ENCODE measurements at regions not wholly inside any gene's neighbourhood (a gene's known extent, or its start where the extent isn't known, plus 50 kb on each side); places are given as distances from the start of the nearest gene placed in this dataset.

DNA sequence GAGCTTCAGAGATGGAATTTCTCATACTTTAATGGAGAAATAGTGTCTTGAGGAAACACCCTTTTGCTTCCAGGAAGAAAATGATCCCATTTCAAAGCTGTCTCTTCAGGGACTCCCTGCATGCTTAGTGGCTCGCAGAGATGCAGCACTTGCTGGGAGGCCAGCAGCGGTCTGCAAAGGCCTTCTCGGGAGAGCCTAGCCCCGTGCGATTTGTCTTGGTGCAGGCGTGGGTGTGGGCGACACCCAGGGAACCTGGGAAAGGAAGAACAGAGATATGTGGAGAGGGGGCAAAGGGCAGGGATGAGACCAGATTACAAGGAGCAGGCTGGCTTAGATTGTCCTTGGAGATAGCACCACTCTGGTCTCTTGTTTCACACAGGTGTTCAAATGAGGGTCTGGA lies 352.3 kb upstream of the PODXL start:
- no peak for ATAC-seq
- CTCF ChIA-PET: interaction anchor here (0.6 to 2.2 kb wide), 6 partner anchors 12 to 219 kb away, joined by 3 to 14 read pairs (median 3); no protein-coding TSS in a partner anchor
- no peak overlapping the region for H3K27ac ChIP-seq

More for the DNA sequence above, 352.3 kb upstream of the PODXL start:
- no peak for DNase-seq (ENCODE audit: low read depth in 1 of 2, low spot score in 1 of 2)
- POLR2A ChIA-PET: no interaction called here
- no peak overlapping the region for H3K4me3 ChIP-seq
- no peaks in the 10 kb centered on the region; the same call in 2 of the 3 replicates for H3K9me3 ChIP-seq
- H3K4me1 ChIP-seq: no peaks in the 10 kb centered on the region
- H3K4me2 ChIP-seq: no peak overlapping the region
- FAIRE-seq: no peak
- 85% methylated on average over 7 of the region's 7 CpGs for WGBS (ENCODE audit: missing lambda C conversion rate)
- TF ChIP-seq PHF8 (IDR thresholded peaks at IDR 0.05; ENCODE audit: borderline replicate concordance, low read depth): no peak
- TF ChIP-seq, protein P1, sequence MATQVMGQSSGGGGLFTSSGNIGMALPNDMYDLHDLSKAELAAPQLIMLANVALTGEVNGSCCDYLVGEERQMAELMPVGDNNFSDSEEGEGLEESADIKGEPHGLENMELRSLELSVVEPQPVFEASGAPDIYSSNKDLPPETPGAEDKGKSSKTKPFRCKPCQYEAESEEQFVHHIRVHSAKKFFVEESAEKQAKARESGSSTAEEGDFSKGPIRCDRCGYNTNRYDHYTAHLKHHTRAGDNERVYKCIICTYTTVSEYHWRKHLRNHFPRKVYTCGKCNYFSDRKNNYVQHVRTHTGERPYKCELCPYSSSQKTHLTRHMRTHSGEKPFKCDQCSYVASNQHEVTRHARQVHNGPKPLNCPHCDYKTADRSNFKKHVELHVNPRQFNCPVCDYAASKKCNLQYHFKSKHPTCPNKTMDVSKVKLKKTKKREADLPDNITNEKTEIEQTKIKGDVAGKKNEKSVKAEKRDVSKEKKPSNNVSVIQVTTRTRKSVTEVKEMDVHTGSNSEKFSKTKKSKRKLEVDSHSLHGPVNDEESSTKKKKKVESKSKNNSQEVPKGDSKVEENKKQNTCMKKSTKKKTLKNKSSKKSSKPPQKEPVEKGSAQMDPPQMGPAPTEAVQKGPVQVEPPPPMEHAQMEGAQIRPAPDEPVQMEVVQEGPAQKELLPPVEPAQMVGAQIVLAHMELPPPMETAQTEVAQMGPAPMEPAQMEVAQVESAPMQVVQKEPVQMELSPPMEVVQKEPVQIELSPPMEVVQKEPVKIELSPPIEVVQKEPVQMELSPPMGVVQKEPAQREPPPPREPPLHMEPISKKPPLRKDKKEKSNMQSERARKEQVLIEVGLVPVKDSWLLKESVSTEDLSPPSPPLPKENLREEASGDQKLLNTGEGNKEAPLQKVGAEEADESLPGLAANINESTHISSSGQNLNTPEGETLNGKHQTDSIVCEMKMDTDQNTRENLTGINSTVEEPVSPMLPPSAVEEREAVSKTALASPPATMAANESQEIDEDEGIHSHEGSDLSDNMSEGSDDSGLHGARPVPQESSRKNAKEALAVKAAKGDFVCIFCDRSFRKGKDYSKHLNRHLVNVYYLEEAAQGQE (IDR thresholded peaks at IDR 0.05): no peak
- TF ChIP-seq, protein P2, sequence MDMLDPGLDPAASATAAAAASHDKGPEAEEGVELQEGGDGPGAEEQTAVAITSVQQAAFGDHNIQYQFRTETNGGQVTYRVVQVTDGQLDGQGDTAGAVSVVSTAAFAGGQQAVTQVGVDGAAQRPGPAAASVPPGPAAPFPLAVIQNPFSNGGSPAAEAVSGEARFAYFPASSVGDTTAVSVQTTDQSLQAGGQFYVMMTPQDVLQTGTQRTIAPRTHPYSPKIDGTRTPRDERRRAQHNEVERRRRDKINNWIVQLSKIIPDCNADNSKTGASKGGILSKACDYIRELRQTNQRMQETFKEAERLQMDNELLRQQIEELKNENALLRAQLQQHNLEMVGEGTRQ (IDR thresholded peaks at IDR 0.05): no peak
- no peak for TF ChIP-seq FOSB (CRISPR knock-in tag; IDR thresholded peaks at IDR 0.05)
- no peak for TF ChIP-seq RAD21 (conservative IDR thresholded peaks at IDR 0.05 in 1 of 2, IDR thresholded peaks at IDR 0.05 in 1 of 2)
- no peak for TF ChIP-seq NPAS2 (CRISPR knock-in tag; IDR thresholded peaks at IDR 0.05; ENCODE audit: borderline replicate concordance)
- no peak for TF ChIP-seq HOXB13 (CRISPR knock-in tag; IDR thresholded peaks at IDR 0.05; ENCODE audit: low read depth)
- no peak for TF ChIP-seq CEBPB (IDR thresholded peaks at IDR 0.05)
- TF ChIP-seq FOXS1 (CRISPR knock-in tag; IDR thresholded peaks at IDR 0.05): no peak
- TF ChIP-seq FOSL2 (IDR thresholded peaks at IDR 0.05): no peak
- TF ChIP-seq FOSL2 (CRISPR knock-in tag; IDR thresholded peaks at IDR 0.05): no peak
- TF ChIP-seq NFE2L2 (conservative IDR thresholded peaks at IDR 0.05; ENCODE audit: low read length): no peak
- TF ChIP-seq CTCF (IDR thresholded peaks at IDR 0.05): no peak
- TF ChIP-seq TP53 (CRISPR knock-in tag; IDR thresholded peaks at IDR 0.05): no peak
- TF ChIP-seq POLR2AphosphoS2 (conservative IDR thresholded peaks at IDR 0.05; ENCODE audit: low read length): no peak
- TF ChIP-seq CHD4 (IDR thresholded peaks at IDR 0.05; ENCODE audit: borderline replicate concordance): no peak
- no peak for TF ChIP-seq JUN (IDR thresholded peaks at IDR 0.05)
- no peak for TF ChIP-seq CBX2 (IDR thresholded peaks at IDR 0.05; ENCODE audit: borderline replicate concordance, low read depth)
- TF ChIP-seq, protein P3, sequence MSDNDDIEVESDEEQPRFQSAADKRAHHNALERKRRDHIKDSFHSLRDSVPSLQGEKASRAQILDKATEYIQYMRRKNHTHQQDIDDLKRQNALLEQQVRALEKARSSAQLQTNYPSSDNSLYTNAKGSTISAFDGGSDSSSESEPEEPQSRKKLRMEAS (IDR thresholded peaks at IDR 0.05): no peak
- no peak for TF ChIP-seq ELK1 (IDR thresholded peaks at IDR 0.05; ENCODE audit: low read depth, low read length)
- TF ChIP-seq HDAC2 (IDR thresholded peaks at IDR 0.05): no peak

All from A549 (cell line).